HL-60 (cell line): ENCODE measurements at regions not wholly inside any gene's neighbourhood (a gene's known extent, or its start where the extent isn't known, plus 50 kb on each side); places are given as distances from the start of the nearest gene placed in this dataset.

ENCODE experiments used
- DNase-seq, 2 experiments: peaks; one replicate each; pipeline ENCODE4 v3.0.0-alpha.2; 2010 to 2020; ENCODE audit warnings: low read depth in 1 of 2, low spot score in 1 of 2
- H3K27ac ChIP-seq: fragments of 250-450 bp; sonication (Bioruptor Pico); replicated peaks from 2 replicates; pipeline ENCODE4 v1.5.1; 2020; ENCODE audit warnings: mild to moderate bottlenecking, moderate library complexity
- H3K27me3 ChIP-seq: fragments of 250-450 bp; sonication (Bioruptor Pico); 2 replicates; pipeline ENCODE4 v1.5.1; 2021; ENCODE audit warnings: mild to moderate bottlenecking, moderate library complexity; ENCODE audit not compliant: insufficient read depth, poor library complexity, severe bottlenecking
- H3K4me3 ChIP-seq: replicated peaks from 2 replicates; pipeline ENCODE4 v1.5.1; 2011; ENCODE audit warnings: mild to moderate bottlenecking, control low read depth, low read length; ENCODE audit not compliant: insufficient read depth
- GABPA ChIP-seq: IDR thresholded peaks from 2 replicates; pipeline ENCODE4 v1.6.1; 2012; ENCODE audit warnings: low read depth
- POLR2AphosphoS5 ChIP-seq: IDR thresholded peaks from 2 replicates; pipeline ENCODE4 v1.6.1; 2012; ENCODE audit warnings: low read depth
- SPI1 ChIP-seq: IDR thresholded peaks from 2 replicates; pipeline ENCODE4 v1.6.1; 2012; ENCODE audit warnings: low read depth, mild to moderate bottlenecking, borderline replicate concordance
- TF ChIP-seq, protein P1 (sequence below): IDR thresholded peaks from one replicate; pipeline ENCODE4 v1.5.1; 2011; ENCODE audit warnings: low read length, control low read depth, inconsistent platforms; ENCODE audit not compliant: insufficient read depth
- TF ChIP-seq, protein P2 (sequence below): IDR thresholded peaks from 2 replicates; pipeline ENCODE4 v1.6.1; 2012; ENCODE audit warnings: low read depth; ENCODE audit not compliant: insufficient replicate concordance

DNA sequence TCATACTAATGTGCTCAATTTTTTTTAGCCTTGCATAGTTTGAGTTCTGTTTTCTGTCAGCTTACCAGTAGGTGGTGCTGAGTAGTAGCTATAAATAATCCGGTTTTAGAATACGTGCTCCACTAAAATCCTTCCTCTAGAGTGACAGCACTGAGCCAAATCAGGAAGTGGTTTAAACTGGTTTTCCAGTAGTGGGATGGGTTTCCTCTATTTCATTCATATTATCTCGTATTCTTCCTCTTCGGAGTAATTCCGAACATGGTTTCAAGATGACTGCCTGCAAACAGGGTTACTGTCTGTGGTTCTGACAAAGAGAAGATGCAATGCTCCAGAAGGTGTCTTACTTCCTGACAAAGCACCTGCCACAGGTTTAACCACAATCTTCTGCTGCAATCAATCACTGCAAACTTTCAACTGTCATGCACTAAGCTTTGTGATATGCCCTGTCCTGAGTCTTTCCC is 496.9 kb upstream of the VRK2 start:
- H3K4me3 ChIP-seq = no peak overlapping the region
- TF ChIP-seq GABPA = peak; percentile 52
- TF ChIP-seq, protein P1, sequence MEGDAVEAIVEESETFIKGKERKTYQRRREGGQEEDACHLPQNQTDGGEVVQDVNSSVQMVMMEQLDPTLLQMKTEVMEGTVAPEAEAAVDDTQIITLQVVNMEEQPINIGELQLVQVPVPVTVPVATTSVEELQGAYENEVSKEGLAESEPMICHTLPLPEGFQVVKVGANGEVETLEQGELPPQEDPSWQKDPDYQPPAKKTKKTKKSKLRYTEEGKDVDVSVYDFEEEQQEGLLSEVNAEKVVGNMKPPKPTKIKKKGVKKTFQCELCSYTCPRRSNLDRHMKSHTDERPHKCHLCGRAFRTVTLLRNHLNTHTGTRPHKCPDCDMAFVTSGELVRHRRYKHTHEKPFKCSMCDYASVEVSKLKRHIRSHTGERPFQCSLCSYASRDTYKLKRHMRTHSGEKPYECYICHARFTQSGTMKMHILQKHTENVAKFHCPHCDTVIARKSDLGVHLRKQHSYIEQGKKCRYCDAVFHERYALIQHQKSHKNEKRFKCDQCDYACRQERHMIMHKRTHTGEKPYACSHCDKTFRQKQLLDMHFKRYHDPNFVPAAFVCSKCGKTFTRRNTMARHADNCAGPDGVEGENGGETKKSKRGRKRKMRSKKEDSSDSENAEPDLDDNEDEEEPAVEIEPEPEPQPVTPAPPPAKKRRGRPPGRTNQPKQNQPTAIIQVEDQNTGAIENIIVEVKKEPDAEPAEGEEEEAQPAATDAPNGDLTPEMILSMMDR = peak; percentile 42
- peak; percentile 92; the same call in 1 of the 2 replicates for TF ChIP-seq SPI1
- TF ChIP-seq POLR2AphosphoS5 = no peak
- TF ChIP-seq, protein P2, sequence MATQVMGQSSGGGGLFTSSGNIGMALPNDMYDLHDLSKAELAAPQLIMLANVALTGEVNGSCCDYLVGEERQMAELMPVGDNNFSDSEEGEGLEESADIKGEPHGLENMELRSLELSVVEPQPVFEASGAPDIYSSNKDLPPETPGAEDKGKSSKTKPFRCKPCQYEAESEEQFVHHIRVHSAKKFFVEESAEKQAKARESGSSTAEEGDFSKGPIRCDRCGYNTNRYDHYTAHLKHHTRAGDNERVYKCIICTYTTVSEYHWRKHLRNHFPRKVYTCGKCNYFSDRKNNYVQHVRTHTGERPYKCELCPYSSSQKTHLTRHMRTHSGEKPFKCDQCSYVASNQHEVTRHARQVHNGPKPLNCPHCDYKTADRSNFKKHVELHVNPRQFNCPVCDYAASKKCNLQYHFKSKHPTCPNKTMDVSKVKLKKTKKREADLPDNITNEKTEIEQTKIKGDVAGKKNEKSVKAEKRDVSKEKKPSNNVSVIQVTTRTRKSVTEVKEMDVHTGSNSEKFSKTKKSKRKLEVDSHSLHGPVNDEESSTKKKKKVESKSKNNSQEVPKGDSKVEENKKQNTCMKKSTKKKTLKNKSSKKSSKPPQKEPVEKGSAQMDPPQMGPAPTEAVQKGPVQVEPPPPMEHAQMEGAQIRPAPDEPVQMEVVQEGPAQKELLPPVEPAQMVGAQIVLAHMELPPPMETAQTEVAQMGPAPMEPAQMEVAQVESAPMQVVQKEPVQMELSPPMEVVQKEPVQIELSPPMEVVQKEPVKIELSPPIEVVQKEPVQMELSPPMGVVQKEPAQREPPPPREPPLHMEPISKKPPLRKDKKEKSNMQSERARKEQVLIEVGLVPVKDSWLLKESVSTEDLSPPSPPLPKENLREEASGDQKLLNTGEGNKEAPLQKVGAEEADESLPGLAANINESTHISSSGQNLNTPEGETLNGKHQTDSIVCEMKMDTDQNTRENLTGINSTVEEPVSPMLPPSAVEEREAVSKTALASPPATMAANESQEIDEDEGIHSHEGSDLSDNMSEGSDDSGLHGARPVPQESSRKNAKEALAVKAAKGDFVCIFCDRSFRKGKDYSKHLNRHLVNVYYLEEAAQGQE = peak; percentile 42
- H3K27ac ChIP-seq = no peak overlapping the region
- no peaks in the 10 kb centered on the region for H3K27me3 ChIP-seq
- DNase-seq = peak in 1 of 2 experiments; percentile 38

DNA sequence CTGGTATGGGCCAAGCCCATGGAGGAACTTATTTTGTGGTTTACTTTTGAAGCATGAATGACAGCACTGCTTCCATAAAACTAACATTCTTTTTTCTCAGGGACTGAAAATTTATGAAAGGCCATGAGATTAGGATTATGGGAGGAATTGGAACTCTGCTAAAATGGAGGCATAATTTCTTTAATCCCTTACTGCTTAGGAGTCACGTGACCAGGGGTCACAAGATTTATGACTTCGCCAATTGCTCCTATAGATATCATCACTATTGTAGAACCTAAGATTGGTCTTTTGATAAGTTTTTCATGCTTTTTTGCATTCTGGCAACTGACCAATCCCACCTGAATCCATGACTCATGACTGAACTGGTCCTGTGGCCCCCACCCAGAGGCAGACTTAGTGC is 495.7 kb upstream of the VRK2 start:
- H3K27ac ChIP-seq = no peak overlapping the region
- H3K27me3 ChIP-seq = no peaks in the 10 kb centered on the region
- TF ChIP-seq, protein P2 = no peak
- no peak for TF ChIP-seq GABPA
- TF ChIP-seq, protein P1 = no peak
- no peak for TF ChIP-seq SPI1
- TF ChIP-seq POLR2AphosphoS5 = no peak
- H3K4me3 ChIP-seq = no peak overlapping the region
- DNase-seq = no peak

DNA sequence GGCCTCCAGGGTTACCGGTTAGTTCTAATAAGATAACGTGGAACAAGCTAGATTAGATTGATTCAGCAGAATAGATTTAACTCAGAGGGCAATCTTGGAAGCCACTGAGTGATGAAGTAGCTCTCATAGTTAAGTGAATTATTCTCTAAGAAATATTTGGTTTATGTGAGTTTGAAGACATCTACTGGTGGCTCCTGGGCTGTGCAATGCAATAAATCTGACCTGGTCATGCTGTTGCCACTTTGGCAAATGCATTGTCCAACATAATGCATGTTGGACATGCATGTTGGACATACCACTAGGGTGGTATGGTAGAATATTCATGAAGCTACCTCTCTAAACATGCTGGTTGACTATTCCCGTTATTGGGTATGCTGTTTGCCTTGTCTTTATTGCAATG is 493.7 kb upstream of the VRK2 start:
- H3K27me3 ChIP-seq = no peaks in the 10 kb centered on the region

More for the DNA sequence above, 493.7 kb upstream of the VRK2 start:
- Histone ChIP-seq H3K27ac (no peak overlapping the region), H3K4me3 (no peak overlapping the region)
- no peak for TF ChIP-seq SPI1
- TF ChIP-seq, protein P1 = no peak
- no peak for TF ChIP-seq GABPA
- TF ChIP-seq, protein P2 = no peak
- TF ChIP-seq POLR2AphosphoS5 = no peak
- DNase-seq = no peak
